ENCODE measurements at regions not wholly inside any gene's neighbourhood (a gene's known extent, or its start where the extent isn't known, plus 50 kb on each side); places are given as distances from the start of the nearest gene placed in this dataset.

DNA sequence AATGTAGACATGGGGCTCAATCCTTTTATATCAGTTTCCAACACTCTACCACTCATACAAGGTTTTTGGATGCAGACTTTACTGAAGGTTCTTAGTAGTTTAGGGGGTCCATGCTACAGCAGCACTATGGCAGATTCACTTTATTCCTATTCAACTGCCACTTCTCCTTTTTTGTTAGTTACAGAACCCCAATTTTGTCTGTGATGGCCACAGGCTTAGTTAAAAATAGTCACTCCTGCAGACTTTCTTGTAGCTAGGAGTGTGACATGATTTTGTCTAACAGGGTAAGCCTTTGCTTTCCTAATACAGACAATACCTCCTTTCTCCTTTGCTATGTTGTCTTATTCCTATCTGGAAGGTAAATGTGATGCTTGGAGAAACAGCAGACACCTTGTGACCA lies 90.0 kb upstream of the SLC24A3 start:
- ChIA-PET CTCF (ENCODE audit: partially characterized antibody) (no interaction called here), POLR2A (ENCODE audit: partially characterized antibody) (no interaction called here)
- Histone ChIP-seq H4K91ac (replicated peaks; ENCODE audit: insufficient read length, low read length) (no peak overlapping the region), H3K36me3 (ENCODE audit: control insufficient read depth in 2 of 4, insufficient read depth in 4 of 4, low read length in 3 of 4) (no peaks in the 10 kb centered on the region), H3K4ac (replicated peaks; ENCODE audit: insufficient read length, low read depth, low read length) (no peak overlapping the region), H3K4me1 (replicated peaks in 1 of 4; ENCODE audit: control insufficient read depth in 3 of 4, insufficient read depth in 4 of 4, low read length in 3 of 4) (no peaks in the 10 kb centered on the region), H3K79me2 (ENCODE audit: control insufficient read depth in 1 of 2, insufficient read depth in 2 of 2, low read length in 2 of 2) (no peaks in the 10 kb centered on the region), H2BK20ac (ENCODE audit: low read length) (no peak overlapping the region), H3K79me1 (ENCODE audit: low read depth, low read length) (no peaks in the 10 kb centered on the region), H3K18ac (ENCODE audit: extremely low read depth, low read length) (no peak overlapping the region), H2BK12ac (ENCODE audit: low read depth, low read length) (no peak overlapping the region), H3K23ac (ENCODE audit: insufficient read length) (no peak overlapping the region), H3K56ac (replicated peaks; ENCODE audit: insufficient read length, low read depth, low read length) (no peak overlapping the region), H2AFZ (ENCODE audit: low read length) (no peak overlapping the region), H2BK5ac (ENCODE audit: low read depth, low read length) (no peak overlapping the region), H2BK15ac (ENCODE audit: low read length) (no peak overlapping the region), H3K9me3 (ENCODE audit: insufficient read depth in 2 of 2, low read depth in 1 of 2, low read length in 1 of 2) (no peaks in the 10 kb centered on the region), H3K4me2 (ENCODE audit: insufficient read depth in 1 of 2, low read depth in 2 of 2, low read length in 2 of 2) (no peak overlapping the region), H4K20me1 (replicated peaks in 1 of 2; ENCODE audit: control insufficient read depth in 1 of 2, insufficient read depth in 2 of 2, low read length in 2 of 2) (no peaks in the 10 kb centered on the region), H4K8ac (ENCODE audit: extremely low read depth, insufficient read depth, low read length) (no peak overlapping the region), H3K9ac (replicated peaks in 1 of 4; ENCODE audit: extremely low read depth in 1 of 4, low read depth in 3 of 4, low read length in 3 of 4) (no peak overlapping the region), H3K14ac (ENCODE audit: insufficient read length) (no peak overlapping the region), H3K4me3 (ENCODE audit: extremely low read depth in 1 of 4, insufficient read depth in 2 of 4, low read depth in 3 of 4, low read length in 4 of 4) (no peak overlapping the region), H2AK5ac (ENCODE audit: low read depth, low read length) (no peak overlapping the region), H4K5ac (ENCODE audit: insufficient read length, low read depth, low read length) (no peak overlapping the region), H2BK120ac (replicated peaks; ENCODE audit: low read depth, low read length) (no peak overlapping the region), H3K27ac (ENCODE audit: low read depth, low read length) (no peak overlapping the region), H3K23me2 (ENCODE audit: low read depth, low read length) (peaks cover 1% of the 10 kb centered on the region; the same call in 1 of the 2 replicates), H3K27me3 (replicated peaks in 1 of 4; ENCODE audit: control insufficient read depth in 3 of 4, extremely low read depth in 1 of 4, insufficient read depth in 3 of 4, low read length in 3 of 4) (no peaks in the 10 kb centered on the region)
- no peak for FAIRE-seq
- DNase-seq (ENCODE audit: low read depth in 1 of 2, low spot score in 2 of 2): no peak
- no peak for TF ChIP-seq POLR2A (IDR thresholded peaks at IDR 0.05; ENCODE audit: control extremely low read depth in 1 of 2, low read depth in 2 of 2, low read length in 2 of 2)
- no peak for TF ChIP-seq CEBPB (IDR thresholded peaks at IDR 0.05; ENCODE audit: low read depth, low read length)
- no peak for TF ChIP-seq RBBP5 (IDR thresholded peaks at IDR 0.05; ENCODE audit: borderline replicate concordance, low read depth, low read length)
- TF ChIP-seq SP1 (IDR thresholded peaks at IDR 0.05; ENCODE audit: low read depth, low read length): no peak
- TF ChIP-seq SRF (IDR thresholded peaks at IDR 0.05; ENCODE audit: low read depth, low read length): no peak
- no peak for TF ChIP-seq SUZ12 (IDR thresholded peaks at IDR 0.05; ENCODE audit: low read length)
- TF ChIP-seq EGR1 (IDR thresholded peaks at IDR 0.05; ENCODE audit: borderline replicate concordance, low read depth, low read length): no peak
- no peak for TF ChIP-seq TAF7 (optimal IDR thresholded peaks at IDR 0.05; ENCODE audit: borderline replicate concordance, low read depth, low read length)
- TF ChIP-seq TBP (IDR thresholded peaks at IDR 0.05; ENCODE audit: low read depth, low read length): no peak
- no peak for TF ChIP-seq RXRA (IDR thresholded peaks at IDR 0.05; ENCODE audit: insufficient read depth, low read depth, low read length)
- TF ChIP-seq, protein P1, sequence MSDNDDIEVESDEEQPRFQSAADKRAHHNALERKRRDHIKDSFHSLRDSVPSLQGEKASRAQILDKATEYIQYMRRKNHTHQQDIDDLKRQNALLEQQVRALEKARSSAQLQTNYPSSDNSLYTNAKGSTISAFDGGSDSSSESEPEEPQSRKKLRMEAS (IDR thresholded peaks at IDR 0.05): no peak

Measured in H1 (cell line).